ENCODE measurements at regions not wholly inside any gene's neighbourhood (a gene's known extent, or its start where the extent isn't known, plus 50 kb on each side); places are given as distances from the start of the nearest gene placed in this dataset.

GRCh38 chr15:70471517-70471916, 291.8 kb downstream of the UACA start (continued):
- TF ChIP-seq RELB (IDR thresholded peaks at IDR 0.05; ENCODE audit: low read depth) (no peak), SUZ12 (IDR thresholded peaks at IDR 0.05; ENCODE audit: unreplicated experiment) (no peak), NBN (IDR thresholded peaks at IDR 0.05) (no peak), WRNIP1 (IDR thresholded peaks at IDR 0.05; ENCODE audit: borderline replicate concordance, low read depth, low read length) (no peak), HDGF (IDR thresholded peaks at IDR 0.05) (no peak), SIN3A (IDR thresholded peaks at IDR 0.05; ENCODE audit: low read depth, low read length) (no peak), NFIC (IDR thresholded peaks at IDR 0.05; ENCODE audit: low read depth, low read length) (no peak), TCF7 (IDR thresholded peaks at IDR 0.05; ENCODE audit: borderline replicate concordance) (no peak)

- no peaks in the 10 kb centered on the region for H4K20me1 ChIP-seq (ENCODE audit: control insufficient read depth, insufficient read depth)
- H3K79me2 ChIP-seq (ENCODE audit: control insufficient read depth, insufficient read depth, low read length): no peaks in the 10 kb centered on the region
- DNase-seq (ENCODE audit: low read depth, low spot score) (no peak), ATAC-seq (peak; percentile 47; the same call in 2 of the 3 replicates), FAIRE-seq (no peak)
- no peaks in the 10 kb centered on the region; the same call in 2 of the 3 replicates for H3K9me3 ChIP-seq (replicated peaks; ENCODE audit: control insufficient read depth, insufficient read depth, low read length)
- peaks cover 22% of the 10 kb centered on the region for H3K4me1 ChIP-seq (ENCODE audit: control insufficient read depth, insufficient read depth, low read length)
- no peak overlapping the region for H3K4me2 ChIP-seq (ENCODE audit: control insufficient read depth, insufficient read depth)
- no peaks in the 10 kb centered on the region for H3K27me3 ChIP-seq (replicated peaks in 1 of 2; ENCODE audit: control insufficient read depth in 2 of 2, insufficient read depth in 2 of 2, low read length in 1 of 2)
- H3K27ac ChIP-seq (ENCODE audit: control insufficient read depth, insufficient read depth): no peak overlapping the region
- H3K4me3 ChIP-seq: no peak overlapping the region
- RAD21 ChIA-PET (ENCODE audit: unreplicated experiment): interaction anchor here (1.2 to 1.4 kb wide), 2 partner anchors 17 to 34 kb away, joined by 4 to 7 read pairs; no protein-coding TSS in a partner anchor
- TF ChIP-seq RUNX3 (IDR thresholded peaks at IDR 0.05; ENCODE audit: low read length) (peak; percentile 23; the same call in 1 of the 2 replicates), IRF3 (IDR thresholded peaks at IDR 0.05) (no peak)
- intact Hi-C loops (cut with micrococcal nuclease; ENCODE audit: unreplicated experiment): no loop called here
- H2AFZ ChIP-seq (ENCODE audit: control insufficient read depth, low read depth, low read length): no peak overlapping the region
- CTCF ChIA-PET: interaction anchor here (1.0 to 2.1 kb wide), 3 partner anchors 10 to 17 kb away, joined by 3 to 6 read pairs (median 5); no protein-coding TSS in a partner anchor
- no peak overlapping the region for H3K9ac ChIP-seq (ENCODE audit: control insufficient read depth, insufficient read depth, low read length)
- no TSS peak for BruUV-seq (replicated peaks)
- in situ Hi-C loops (cut with MboI): no loop called here
- no peaks in the 10 kb centered on the region for H3K36me3 ChIP-seq (ENCODE audit: control insufficient read depth in 2 of 2, insufficient read depth in 2 of 2, low read length in 1 of 2)
- POLR2A ChIA-PET: no interaction called here
- SMC1A ChIA-PET (ENCODE audit: uncharacterized antibody, unreplicated experiment): interaction anchor here (1.3 to 1.6 kb wide), 2 partner anchors 8 to 34 kb away, joined by 3 to 4 read pairs; no protein-coding TSS in a partner anchor
- 73% methylated on average over 7 of the region's 7 CpGs for WGBS (ENCODE audit: insufficient coverage, insufficient replicate concordance, low lambda C conversion rate, missing lambda C conversion rate)
These were observed 292.7 kb downstream of the UACA start for GRCh38 chr15:70470556-70471191.
